HG03558 (cell line): ENCODE measurements at regions not wholly inside any gene's neighbourhood (a gene's known extent, or its start where the extent isn't known, plus 50 kb on each side); places are given as distances from the start of the nearest gene placed in this dataset.
"Not testable (repeated sequence)": the region's sequence is repeated elsewhere in the genome, so short reads cannot be mapped to it uniquely, and the experiment has no call there.

ENCODE experiments used
- ATAC-seq: cut with Tn5 transposase; IDR thresholded peaks from one replicate; pipeline ENCODE4 v1.9.1; 2021; ENCODE audit warnings: moderate number of reproducible peaks; ENCODE audit not compliant: unreplicated experiment; ENCODE audit errors: extremely low read depth

DNA sequence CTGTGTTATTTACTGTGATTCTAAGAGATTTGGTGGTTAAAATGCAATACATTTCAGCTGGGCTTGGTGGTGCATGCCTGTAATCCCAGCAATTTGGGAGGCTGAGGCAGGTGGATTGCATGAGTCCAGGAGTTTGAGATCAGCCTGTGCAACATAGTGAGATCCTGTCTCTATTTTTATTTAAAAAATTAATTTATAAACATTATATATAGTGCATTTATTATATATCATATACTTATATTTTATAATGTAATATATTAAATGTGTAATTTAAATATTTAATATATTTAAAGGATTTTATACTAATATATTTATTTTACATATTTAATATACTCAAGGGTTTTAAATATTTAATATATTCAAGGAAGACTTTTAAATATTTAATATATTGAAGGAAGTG, 402.8 kb upstream of the PCDH15 start:
- ATAC-seq = no peak

DNA sequence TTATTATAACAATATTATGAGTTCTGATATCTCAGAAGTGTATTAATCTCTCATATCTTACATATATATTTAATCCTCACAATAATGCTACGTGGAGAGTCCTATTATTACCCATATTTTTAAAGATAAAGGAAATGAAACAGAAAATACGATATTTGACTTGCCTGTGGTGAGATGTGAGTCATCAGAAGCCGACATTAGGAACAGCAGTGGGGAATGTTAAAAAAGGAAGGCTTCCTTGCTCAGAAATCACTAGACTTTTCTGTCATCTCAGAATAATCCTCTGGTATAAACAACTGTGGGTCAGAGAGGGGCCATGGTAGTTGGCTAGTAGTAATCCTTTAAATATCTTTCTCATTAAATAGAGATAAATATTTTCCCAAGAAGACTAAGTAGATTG, 402.3 kb upstream of the PCDH15 start:
- ATAC-seq = no peak

DNA sequence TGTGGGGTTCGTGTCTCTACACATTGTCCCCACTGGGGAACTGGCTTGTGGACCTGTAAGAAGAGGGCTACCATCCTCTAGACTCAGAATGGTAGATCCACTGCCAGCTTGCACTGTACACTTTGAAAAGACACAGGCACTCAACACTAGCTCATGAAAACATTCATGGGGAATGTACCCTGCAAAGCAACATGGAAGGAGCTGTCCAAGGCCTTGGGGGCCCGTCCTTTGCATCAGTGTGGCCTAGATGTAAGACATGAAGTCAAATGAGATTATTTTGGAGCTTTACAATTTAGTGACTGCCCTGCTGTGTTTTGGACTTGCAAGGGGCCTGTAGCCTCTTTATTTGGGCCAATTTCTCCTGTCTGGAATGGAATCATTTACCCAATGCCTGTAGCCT, 399.0 kb upstream of the PCDH15 start:
- ATAC-seq = no peak

DNA sequence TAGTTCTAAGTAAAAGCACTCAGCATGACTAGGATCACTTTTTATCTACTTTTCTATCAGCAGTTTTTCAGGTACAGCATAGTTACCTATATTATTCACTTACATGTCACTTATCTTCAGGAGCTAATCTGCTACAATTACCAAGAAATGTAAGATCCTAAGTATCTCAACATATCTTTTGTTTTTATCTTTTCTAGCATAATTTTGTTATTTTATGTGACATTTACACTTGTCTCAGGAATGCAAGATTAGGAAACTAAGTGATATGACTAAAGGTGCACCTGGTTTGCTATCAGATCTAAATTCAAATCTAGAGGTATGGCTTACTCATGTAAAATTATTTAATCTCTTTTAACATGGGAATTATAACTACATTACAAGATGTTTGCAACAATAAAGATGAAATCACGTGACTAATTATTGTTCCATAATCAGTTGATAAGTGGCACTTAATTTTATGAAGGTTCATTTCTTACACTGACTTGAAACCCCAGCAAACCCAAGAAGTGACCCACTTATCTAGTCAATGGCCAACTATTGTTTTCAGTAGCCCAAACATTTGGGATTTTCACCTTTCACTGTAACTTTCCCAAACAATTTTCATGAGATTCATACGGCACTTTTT, 390.3 kb upstream of the PCDH15 start:
- ATAC-seq = no peak

DNA sequence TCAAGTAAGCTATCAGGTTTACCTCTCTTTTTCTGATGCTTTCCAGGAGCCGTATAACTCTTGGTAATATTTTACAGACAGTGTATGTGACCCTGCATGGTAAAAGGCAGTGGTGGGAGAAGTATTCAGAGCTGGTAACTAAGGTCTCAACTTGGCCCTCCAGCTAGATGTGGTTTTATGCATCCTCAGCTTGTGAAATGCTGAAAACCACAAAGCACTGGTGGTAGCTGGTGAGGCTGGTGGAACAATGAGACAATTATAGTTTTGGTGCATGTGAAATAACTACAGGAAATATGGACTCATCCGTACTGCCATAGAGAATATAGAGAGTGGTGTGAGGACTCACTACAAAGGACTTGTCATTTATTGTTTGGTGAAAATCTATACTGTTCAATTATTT, 383.0 kb upstream of the PCDH15 start:
- no peak for ATAC-seq

DNA sequence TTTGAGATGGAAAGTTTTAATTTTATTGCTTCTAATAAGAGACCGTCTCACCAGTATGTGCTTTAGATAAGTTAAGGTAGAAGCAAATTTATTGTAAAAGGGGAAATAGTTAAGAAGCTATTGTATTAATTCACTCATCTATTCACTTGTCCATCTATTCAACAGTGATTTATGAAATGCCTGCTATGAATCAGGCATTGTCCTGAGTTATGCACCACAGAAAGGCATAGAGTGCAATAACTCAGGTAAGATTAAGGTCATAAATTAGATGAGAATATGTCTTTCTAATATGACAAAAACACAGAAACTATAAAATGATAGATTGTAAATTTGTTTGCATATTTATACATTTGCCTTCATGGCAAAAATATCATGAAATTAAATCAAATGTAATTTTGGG, 379.3 kb upstream of the PCDH15 start:
- ATAC-seq = no peak

DNA sequence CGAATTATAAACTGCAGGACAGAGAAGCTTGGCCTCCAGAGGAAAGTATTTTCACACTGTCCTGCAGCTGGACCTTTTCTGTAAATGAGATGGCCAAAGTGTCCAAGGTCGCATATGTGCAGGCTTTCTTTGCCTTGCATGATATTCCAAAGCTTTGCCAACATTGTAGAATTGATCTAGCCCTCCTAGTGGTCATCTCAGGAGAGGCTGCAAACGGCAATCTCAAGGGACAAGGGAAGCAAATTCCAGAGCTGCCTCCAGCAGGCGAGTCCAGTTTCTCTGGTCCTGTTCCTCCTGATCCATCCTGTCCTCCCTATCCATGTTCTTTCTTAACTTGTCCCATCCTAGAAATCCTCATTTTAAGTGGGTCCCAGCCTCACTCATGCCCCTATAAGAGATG, 373.4 kb upstream of the PCDH15 start:
- ATAC-seq = no peak

DNA sequence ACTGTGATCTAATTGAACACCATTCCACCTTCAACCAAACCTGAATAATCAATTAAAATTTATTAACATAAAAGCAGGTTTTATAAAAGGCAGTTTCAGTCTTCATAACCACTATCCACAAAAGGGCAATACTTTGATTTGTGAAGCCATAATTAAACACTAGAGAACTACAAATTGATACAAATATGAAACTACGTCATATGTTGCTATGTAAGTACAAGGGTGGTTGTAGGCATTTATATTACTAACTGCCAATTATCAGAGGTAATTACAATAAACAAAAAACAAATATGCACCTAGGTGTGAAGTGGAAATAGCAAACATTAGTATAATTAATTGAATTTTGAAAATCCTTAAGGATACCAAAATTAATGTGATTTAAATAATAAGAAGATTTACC, 368.5 kb upstream of the PCDH15 start:
- ATAC-seq = no peak

DNA sequence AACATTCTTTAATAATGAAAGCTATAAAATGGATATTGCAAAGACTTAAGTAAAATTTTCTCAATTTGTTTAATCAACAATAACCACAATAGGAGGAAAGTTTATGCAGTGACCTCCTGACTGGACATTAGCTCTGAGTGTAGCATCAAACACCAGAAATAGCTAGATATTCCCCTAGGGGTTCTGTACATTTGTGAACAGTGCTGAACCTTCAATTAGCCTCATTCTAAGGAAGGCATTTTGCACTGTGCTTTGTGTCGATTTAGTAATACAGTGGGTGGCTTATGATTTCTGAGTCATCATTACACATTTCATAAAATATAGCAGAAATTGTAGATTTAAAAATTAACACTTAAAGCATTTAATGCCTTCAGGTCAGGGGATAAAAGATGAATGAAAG, 367.3 kb upstream of the PCDH15 start:
- no peak for ATAC-seq

DNA sequence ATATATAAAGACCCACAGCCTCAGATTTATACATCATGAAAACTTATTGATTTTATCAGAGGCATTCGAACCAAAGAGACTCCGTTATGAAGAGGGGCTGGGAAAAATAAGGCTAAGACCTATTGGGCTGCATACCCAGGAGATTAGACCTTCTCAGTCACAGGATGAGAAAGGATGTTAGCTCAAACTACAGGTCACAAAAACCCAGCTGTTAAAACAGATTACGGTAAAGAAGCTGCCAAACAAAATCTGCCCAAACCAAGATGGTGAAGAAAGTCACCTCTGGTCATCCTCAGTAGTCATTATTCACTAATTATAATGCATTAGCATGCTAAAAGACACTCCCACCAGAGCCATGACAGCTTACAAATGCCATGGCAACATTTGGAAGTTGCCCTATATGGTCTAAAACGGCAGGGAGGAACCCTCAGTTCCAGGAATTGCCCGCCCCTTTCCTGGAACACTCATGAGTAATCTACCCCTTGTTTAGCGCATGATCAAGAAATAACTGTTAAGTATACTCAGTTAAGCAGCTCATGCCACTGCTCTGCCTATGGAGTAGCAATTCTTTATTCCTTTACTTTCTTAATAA, 362.5 kb upstream of the PCDH15 start:
- ATAC-seq = no peak

DNA sequence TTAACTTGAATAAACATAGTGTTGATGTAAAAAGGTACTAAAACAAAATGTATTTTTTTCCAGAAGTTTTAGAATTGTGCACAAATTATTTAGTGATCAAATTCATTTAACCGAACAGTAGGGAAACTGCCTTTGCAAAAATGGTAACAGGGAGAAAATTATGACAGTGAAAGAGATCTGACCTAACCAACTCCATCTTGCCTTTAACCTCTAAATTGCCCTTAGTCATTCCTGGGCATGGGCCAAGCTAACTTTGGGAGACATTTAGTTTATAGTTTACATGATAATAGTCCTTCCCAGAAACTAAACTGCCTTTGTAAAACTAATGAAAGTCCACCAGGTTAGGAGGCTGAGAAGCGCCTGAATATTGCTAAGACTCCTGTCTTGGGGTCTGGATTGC, 361.3 kb upstream of the PCDH15 start:
- not testable (repeated sequence) for ATAC-seq

DNA sequence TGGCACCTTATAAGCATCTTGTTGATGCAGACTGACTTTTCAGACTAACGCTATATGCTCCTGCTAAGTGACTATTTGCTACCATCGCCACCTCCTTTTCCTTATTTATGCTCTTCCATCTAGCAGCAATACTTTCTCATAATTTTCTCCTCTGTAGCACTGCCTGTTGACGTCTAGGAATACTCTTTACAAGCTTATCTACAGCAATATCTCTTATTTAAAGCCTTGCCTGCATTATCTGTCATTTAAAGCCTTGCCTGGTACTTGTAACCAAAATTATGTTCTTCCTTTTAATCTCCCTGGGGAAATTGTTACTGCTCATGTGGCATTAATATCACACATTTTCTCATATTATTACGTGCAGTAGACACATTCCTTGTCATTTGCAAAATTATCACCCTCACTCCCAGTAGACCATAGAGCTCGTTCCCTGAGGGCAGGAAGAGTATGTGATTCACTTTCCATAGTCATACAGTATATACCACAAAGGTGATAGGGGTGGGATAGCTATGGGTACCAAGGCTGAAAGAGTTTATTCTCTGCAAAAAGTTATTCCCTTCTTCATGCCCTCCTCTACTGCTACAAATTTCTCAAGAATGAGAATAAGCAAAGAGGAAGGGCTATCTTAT, 359.7 kb upstream of the PCDH15 start:
- no peak for ATAC-seq

DNA sequence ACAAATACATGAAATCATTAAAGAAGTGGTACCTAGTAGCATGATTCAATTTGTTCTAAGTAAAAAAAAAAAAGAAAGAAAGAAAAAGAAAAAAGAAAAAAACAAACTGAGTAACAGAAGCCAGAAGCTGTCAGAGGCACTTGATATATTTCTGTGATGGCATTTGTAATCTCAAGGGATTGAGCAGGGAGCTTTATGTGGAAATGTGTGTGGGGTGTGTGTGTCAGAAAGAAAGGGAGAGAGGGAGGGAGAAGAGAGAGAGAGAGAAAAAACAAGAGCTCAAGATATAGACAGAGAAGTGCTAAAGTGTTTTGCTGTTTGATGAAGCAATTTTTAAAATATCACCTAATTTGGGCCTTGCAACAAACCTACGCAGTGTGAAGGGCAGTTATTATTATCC, 357.6 kb upstream of the PCDH15 start:
- no peak for ATAC-seq

DNA sequence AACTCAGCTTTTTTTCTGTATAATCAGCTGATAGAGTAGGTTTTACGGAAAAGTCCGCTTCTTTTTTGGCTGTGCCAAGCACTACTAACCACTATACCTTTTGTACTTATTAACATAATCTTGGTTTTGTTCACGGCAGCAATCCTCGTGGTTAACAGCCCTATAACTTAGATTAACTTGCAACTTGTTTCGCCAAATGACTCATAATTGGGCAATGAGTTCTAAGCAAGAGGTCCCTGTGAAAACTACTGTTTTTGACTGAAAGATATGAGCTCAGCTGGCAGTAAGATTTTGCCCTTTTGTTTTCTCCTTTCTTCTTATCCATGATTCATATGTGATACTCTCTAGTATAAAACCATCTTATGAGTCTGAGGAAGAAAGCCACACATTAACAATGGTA, 345.0 kb upstream of the PCDH15 start:
- no peak for ATAC-seq

DNA sequence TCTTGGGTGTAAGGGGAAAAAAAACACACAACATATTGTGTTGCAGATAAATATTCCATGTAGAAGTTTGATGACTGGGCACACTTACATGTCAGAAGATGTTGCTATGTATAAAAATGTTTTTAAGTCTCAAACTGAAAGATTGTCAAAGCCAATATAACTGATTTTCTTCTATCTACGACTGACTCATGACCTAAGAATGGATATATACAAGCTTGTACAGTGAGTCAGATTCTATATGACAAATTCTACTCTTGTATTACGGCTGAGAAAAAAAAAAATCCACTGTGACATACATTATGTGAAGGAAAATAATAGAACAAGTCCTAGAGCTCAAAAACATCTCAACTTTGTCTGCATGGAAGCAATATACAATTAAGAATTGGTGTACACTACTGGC, 343.0 kb upstream of the PCDH15 start:
- ATAC-seq = no peak

DNA sequence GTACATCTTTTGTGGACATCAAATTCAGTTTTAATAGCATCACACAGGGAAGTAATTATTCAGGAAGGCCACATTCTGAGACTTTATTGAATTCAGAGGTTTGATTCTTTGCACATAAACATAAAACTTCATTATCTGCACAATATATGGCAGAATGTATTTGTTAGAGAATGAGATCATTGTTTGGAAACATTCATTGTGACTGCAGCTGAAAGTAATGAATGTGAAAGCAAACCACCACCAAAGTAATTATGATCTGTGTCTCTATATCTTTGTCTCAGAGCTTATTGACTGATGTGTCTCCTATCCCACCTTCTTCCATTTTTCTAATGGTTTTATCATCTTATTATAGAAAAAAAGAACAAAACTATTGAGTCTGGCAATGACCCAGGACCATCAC, 340.9 kb upstream of the PCDH15 start:
- ATAC-seq = no peak

DNA sequence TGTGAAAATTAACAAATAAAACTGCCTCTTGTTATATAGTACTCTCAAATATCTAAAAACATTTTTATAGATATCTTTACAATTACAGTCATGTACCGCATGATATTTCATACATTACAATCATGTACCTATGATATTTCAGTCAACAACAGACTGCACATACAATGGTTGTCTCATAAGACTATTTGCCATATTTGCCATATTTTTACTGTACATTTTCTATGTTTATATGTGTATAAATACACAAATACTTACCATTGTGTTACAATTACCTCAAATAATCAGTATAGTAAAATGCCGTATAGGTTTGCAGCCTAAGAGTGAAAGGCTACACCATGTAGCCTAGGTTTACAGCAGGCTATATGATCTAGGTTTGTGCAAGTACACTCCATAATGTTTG, 336.0 kb upstream of the PCDH15 start:
- ATAC-seq = no peak

DNA sequence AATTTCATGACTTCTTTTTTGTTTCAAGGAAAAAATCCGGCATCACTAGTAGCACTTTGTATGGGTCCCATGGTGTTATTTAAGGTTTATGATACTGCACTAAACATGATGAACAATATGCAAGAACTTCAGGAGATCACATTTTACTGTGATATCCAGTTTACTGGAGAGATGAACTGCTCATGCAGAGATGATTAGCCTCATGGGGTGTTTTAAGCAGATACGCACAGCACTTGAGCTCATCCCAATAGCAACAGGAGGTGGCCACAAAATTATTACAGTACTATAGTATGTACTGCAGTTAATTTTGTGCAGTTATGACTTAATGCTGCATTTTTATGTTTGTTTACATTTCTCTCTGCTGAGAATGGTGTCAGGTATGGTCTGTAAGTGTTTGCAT, 303.7 kb upstream of the PCDH15 start:
- ATAC-seq = no peak

DNA sequence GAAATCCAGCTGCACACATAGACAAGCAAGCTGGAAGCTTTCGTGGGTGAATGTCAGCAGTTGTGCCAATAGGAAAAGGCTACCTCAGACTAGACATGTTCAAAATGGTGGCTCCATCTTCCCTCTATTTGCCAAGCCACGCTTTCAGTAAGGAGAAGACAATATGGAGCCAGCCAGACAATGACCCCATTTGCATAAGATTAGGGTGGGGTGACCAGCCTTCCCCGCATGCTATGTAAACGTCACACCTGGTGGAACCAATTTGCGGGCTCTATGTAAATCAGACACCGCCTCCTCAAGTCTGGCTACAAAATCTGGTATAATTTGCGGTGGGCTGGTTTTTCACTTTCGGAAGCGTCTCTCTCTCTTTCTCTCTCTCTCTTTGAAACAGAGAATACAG, 297.4 kb upstream of the PCDH15 start:
- ATAC-seq = no peak

DNA sequence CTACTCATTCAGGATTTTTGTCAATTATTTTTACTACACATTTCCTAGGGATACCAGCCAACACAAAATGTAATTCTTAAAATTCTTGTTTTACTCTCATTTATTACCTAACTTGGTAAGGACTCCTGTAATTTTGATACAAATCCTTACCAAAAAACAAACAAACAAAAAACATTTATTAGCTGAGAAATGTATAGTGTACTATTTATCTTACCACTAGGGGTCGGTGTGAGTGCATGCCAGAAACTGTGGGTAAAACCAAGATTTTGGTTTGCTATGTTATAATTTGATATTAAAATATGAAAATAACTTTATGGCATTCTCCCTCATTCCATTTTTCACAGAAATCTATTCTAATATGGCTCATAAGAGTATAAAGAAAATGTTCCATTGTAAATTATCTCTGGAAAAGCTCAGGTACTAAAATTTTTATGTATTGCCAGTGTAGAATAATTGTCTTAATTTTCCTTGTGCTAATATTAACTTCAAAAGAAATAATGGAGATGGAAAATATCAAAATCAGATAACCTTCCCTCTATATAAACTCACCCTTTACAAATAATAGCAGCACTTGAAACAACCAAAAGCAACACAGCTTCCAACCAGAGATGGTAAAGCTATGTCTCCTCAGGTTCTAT, 290.8 kb upstream of the PCDH15 start:
- ATAC-seq = no peak

DNA sequence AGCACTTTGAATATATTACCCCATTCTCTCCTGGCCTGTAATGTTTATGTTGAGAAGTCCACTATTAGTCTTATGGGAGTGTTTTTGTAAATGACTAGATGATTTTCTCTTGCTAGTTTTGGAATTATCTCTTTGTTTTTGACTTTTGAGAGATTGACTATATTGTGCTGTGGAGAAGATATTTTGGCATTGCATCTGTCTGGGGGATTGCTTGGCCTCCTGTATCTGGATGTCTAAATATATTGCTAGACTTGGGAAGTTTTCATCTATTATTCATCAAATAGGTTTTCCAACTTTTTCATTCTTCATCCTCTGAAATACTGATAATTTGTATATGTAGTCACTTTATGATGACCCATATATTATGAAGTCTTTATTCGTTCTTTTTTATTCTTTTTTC, 277.1 kb upstream of the PCDH15 start:
- no peak for ATAC-seq

DNA sequence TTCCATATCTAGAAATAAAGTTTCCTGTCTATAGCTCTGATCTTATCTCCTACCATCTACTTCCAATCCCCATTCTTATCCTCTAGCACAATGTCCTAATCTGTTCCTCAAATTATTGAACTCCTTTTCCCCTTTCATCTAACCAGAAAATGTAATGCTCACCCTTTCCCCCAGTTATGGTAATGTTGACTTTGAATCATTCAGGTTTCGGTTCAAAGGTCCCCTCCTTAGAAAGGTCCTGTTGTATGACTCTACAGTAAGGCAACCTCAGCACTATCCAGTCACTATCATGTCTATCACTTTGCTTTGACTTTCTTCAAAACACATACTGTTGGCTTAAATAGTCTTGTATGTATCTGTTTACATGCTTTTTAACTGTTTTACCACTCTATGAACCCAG, 264.2 kb upstream of the PCDH15 start:
- no peak for ATAC-seq
